ENCODE measurements at regions not wholly inside any gene's neighbourhood (a gene's known extent, or its start where the extent isn't known, plus 50 kb on each side); places are given as distances from the start of the nearest gene placed in this dataset.

DNA sequence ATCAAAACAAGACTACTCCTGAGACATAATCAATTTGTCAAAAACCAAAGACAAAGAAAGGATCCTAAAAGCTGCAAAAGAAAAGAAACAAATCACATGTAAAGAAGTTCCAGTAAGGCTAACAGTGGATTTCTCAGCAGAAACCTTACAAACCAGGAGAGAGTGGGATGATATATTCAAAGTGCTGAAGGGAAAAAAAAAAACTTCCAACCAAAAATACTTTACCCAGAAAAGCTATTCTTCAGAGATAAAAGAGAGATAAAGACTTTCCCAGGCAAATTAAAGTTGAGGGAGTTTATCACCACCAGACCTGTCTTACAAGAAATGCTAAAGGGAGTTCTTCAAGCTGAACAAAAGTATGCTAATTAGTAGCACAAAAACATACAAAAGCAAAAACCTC is 91.9 kb upstream of the PPP2R5C start:
- TF ChIP-seq GATA2 (IDR thresholded peaks at IDR 0.05; ENCODE audit: low read depth, low read length) (no peak), GATA3 (IDR thresholded peaks at IDR 0.05; ENCODE audit: low read depth, low read length) (no peak)
